CD4-positive, CD25-positive, alpha-beta regulatory T cell (primary cell): ENCODE measurements at regions not wholly inside any gene's neighbourhood (a gene's known extent, or its start where the extent isn't known, plus 50 kb on each side); places are given as distances from the start of the nearest gene placed in this dataset.

ENCODE experiments used
- ATAC-seq, 2 donors: fragments of 150-1000 bp; cut with Tn5 transposase; one replicate each; pipeline ENCODE4 v1.10.0; 2021; ENCODE audit warnings: low read depth in 2 of 2, moderate number of reproducible peaks in 2 of 2, moderate library complexity in 1 of 2
- DNase-seq, 3 donors: peaks; one replicate each; pipeline versions ENCODE4 v3.0.0 to v3.0.0-alpha.2; 2012 to 2022; ENCODE audit warnings: mixed read lengths in 1 of 3
- H3K27ac ChIP-seq: one replicate; pipeline ENCODE4 v1.7.0; 2013; ENCODE audit warnings: mild to moderate bottlenecking, low read length; ENCODE audit not compliant: insufficient read depth, poor library complexity, severe bottlenecking
- H3K27me3 ChIP-seq: one replicate; pipeline ENCODE4 v1.7.0; 2013; ENCODE audit warnings: low read length; ENCODE audit not compliant: control insufficient read depth, insufficient read depth
- H3K36me3 ChIP-seq: one replicate; pipeline ENCODE4 v1.7.0; 2013; ENCODE audit warnings: mild to moderate bottlenecking, low read length, moderate library complexity; ENCODE audit not compliant: control insufficient read depth, insufficient read depth
- H3K4me1 ChIP-seq: 2 replicates; pipeline ENCODE4 v1.7.0; 2013; ENCODE audit warnings: mild to moderate bottlenecking, low read length; ENCODE audit not compliant: insufficient read depth, control insufficient read depth, poor library complexity, severe bottlenecking
- H3K4me3 ChIP-seq: one replicate; pipeline ENCODE4 v1.7.0; 2013; ENCODE audit warnings: low read depth, mild to moderate bottlenecking, low read length, moderate library complexity
- H3K9me3 ChIP-seq, 2 experiments: 1 replicate in 1 of 2; 2 replicates in 1 of 2; pipeline ENCODE4 v1.7.0; 2013; ENCODE audit warnings: low read length in 2 of 2, mild to moderate bottlenecking in 1 of 2, moderate library complexity in 1 of 2; ENCODE audit not compliant: control insufficient read depth in 2 of 2
- H3K27ac Mint-ChIP-seq, 3 donors: one replicate each; pipeline ENCODE4 v1.8.0; 2020 to 2022; ENCODE audit warnings: mild to moderate bottlenecking in 3 of 3, mixed read lengths in 3 of 3, moderate library complexity in 2 of 3
- H3K27me3 Mint-ChIP-seq: one replicate; pipeline ENCODE4 v1.8.0; 2022; ENCODE audit warnings: mild to moderate bottlenecking, mixed read lengths
- H3K36me3 Mint-ChIP-seq: one replicate; pipeline ENCODE4 v1.8.0; 2020; ENCODE audit warnings: mixed read lengths
- H3K4me1 Mint-ChIP-seq, 4 donors: one replicate each; pipeline ENCODE4 v1.8.0; 2020 to 2022; ENCODE audit warnings: mixed read lengths in 4 of 4, mild to moderate bottlenecking in 1 of 4
- H3K4me3 Mint-ChIP-seq, 4 donors: one replicate each; pipeline ENCODE4 v1.8.0; 2020 to 2022; ENCODE audit warnings: mild to moderate bottlenecking in 4 of 4, mixed read lengths in 4 of 4, moderate library complexity in 3 of 4
- H3K9me3 Mint-ChIP-seq, 7 donors: one replicate each; pipeline ENCODE4 v1.8.0; 2020 to 2022; ENCODE audit warnings: mixed read lengths in 7 of 7, mild to moderate bottlenecking in 3 of 7, moderate library complexity in 2 of 7

- H3K4me3 ChIP-seq = peak overlapping the region; percentile 85
- H3K4me1 Mint-ChIP-seq = peaks cover 42 to 77% (median 61%) of the 10 kb centered on the region in 4 donors
- peaks cover 18% of the 10 kb centered on the region for H3K36me3 Mint-ChIP-seq
Observed at GRCh38 chr7:131103997-131104396, 223.7 kb upstream of the MKLN1 start.

GRCh38 chr7:131104596-131105293, 222.9 kb upstream of the MKLN1 start:
- peaks cover 42 to 77% (median 63%) of the 10 kb centered on the region in 4 donors for H3K4me1 Mint-ChIP-seq
- H3K27ac Mint-ChIP-seq = peak overlapping the region; percentile 85 to 96 (median 90)
- ATAC-seq = no peak

More at GRCh38 chr7:131103997-131104396, 223.7 kb upstream of the MKLN1 start:
- no peak for ATAC-seq
- H3K36me3 ChIP-seq = peaks cover 32% of the 10 kb centered on the region
- no peaks in the 10 kb centered on the region for H3K27me3 ChIP-seq
- H3K27ac ChIP-seq = peak overlapping the region; percentile 89
- peaks cover 72% of the 10 kb centered on the region for H3K4me1 ChIP-seq
- Mint-ChIP-seq H3K27ac (peak overlapping the region; percentile 21 to 96 (median 90)), H3K4me3 (peak overlapping the region; percentile 85 to 92 (median 91)), H3K27me3 (peaks cover 24% of the 10 kb centered on the region), H3K9me3 (peaks cover 0 to 3% (median 0%) of the 10 kb centered on the region in 7 donors)
- DNase-seq = peak in 1 of 3 donors; percentile 12
- H3K9me3 ChIP-seq = no peaks in the 10 kb centered on the region

GRCh38 chr7:131105294-131105798, 222.3 kb upstream of the MKLN1 start:
- Histone ChIP-seq H3K36me3 (peaks cover 24% of the 10 kb centered on the region), H3K4me3 (peak overlapping the region; percentile 85), H3K27ac (peak overlapping the region; percentile 89), H3K4me1 (peaks cover 73% of the 10 kb centered on the region), H3K27me3 (no peaks in the 10 kb centered on the region), H3K9me3 (no peaks in the 10 kb centered on the region)
- peaks cover 0 to 3% (median 0%) of the 10 kb centered on the region in 7 donors for H3K9me3 Mint-ChIP-seq
- peaks cover 42 to 72% (median 60%) of the 10 kb centered on the region in 4 donors for H3K4me1 Mint-ChIP-seq
- DNase-seq = no peak
- peak overlapping the region; percentile 85 to 92 (median 91) for H3K4me3 Mint-ChIP-seq
- H3K36me3 Mint-ChIP-seq = peaks cover 16% of the 10 kb centered on the region
- peaks cover 24% of the 10 kb centered on the region for H3K27me3 Mint-ChIP-seq
- ATAC-seq = no peak
- H3K27ac Mint-ChIP-seq = peak overlapping the region; percentile 85 to 96 (median 90)

More at GRCh38 chr7:131104596-131105293, 222.9 kb upstream of the MKLN1 start:
- Histone ChIP-seq H3K4me3 (peak overlapping the region; percentile 85), H3K27me3 (no peaks in the 10 kb centered on the region), H3K36me3 (peaks cover 28% of the 10 kb centered on the region), H3K4me1 (peaks cover 73% of the 10 kb centered on the region), H3K27ac (peak overlapping the region; percentile 89), H3K9me3 (no peaks in the 10 kb centered on the region)
- H3K9me3 Mint-ChIP-seq = peaks cover 0 to 3% (median 0%) of the 10 kb centered on the region in 7 donors
- H3K36me3 Mint-ChIP-seq = peaks cover 16% of the 10 kb centered on the region
- peak in 1 of 3 donors; percentile 27 for DNase-seq
- H3K4me3 Mint-ChIP-seq = peak overlapping the region; percentile 85 to 92 (median 91)
- H3K27me3 Mint-ChIP-seq = peaks cover 24% of the 10 kb centered on the region

GRCh38 chr7:131105799-131106680, 221.6 kb upstream of the MKLN1 start:
- H3K4me1 Mint-ChIP-seq = peaks cover 40 to 72% (median 61%) of the 10 kb centered on the region in 4 donors
- H3K4me3 ChIP-seq = peak overlapping the region; percentile 94
- H3K4me3 Mint-ChIP-seq = peak overlapping the region; percentile 93 to 100 (median 100)
- peaks cover 16% of the 10 kb centered on the region for H3K36me3 Mint-ChIP-seq
- peak overlapping the region; percentile 97 to 99 (median 99) for H3K27ac Mint-ChIP-seq
- DNase-seq (peak; percentile 81 to 92 (median 87)), ATAC-seq (peak; percentile 54 to 62)
- peaks cover 24% of the 10 kb centered on the region for H3K27me3 Mint-ChIP-seq
- no peaks in the 10 kb centered on the region for H3K9me3 ChIP-seq
- peaks cover 0 to 3% (median 0%) of the 10 kb centered on the region in 7 donors for H3K9me3 Mint-ChIP-seq
- peaks cover 24% of the 10 kb centered on the region for H3K36me3 ChIP-seq
- H3K27me3 ChIP-seq = no peaks in the 10 kb centered on the region
- peak overlapping the region; percentile 98 for H3K27ac ChIP-seq
- H3K4me1 ChIP-seq = peaks cover 73% of the 10 kb centered on the region

- Histone ChIP-seq H3K4me3 (peak overlapping the region; percentile 94), H3K27me3 (no peaks in the 10 kb centered on the region), H3K27ac (peak overlapping the region; percentile 98), H3K36me3 (peaks cover 22% of the 10 kb centered on the region), H3K9me3 (no peaks in the 10 kb centered on the region), H3K4me1 (peaks cover 75% of the 10 kb centered on the region)
- Mint-ChIP-seq H3K9me3 (peaks cover 0 to 3% (median 0%) of the 10 kb centered on the region in 7 donors), H3K36me3 (peaks cover 16% of the 10 kb centered on the region), H3K27ac (peak overlapping the region; percentile 97 to 99 (median 99)), H3K4me3 (peak overlapping the region; percentile 93 to 100 (median 100)), H3K27me3 (peaks cover 24% of the 10 kb centered on the region), H3K4me1 (peaks cover 44 to 70% (median 61%) of the 10 kb centered on the region in 4 donors)
- peak; percentile 61 to 72 (median 61) for DNase-seq
- ATAC-seq = peak; percentile 1
Observed at GRCh38 chr7:131106681-131107336, 220.9 kb upstream of the MKLN1 start.

GRCh38 chr7:131107337-131108211, 220.1 kb upstream of the MKLN1 start:
- H3K36me3 Mint-ChIP-seq = peaks cover 9% of the 10 kb centered on the region
- ATAC-seq = peak; percentile 57 to 59

More at GRCh38 chr7:131107337-131108211, 220.1 kb upstream of the MKLN1 start:
- Mint-ChIP-seq H3K4me1 (peaks cover 38 to 69% (median 57%) of the 10 kb centered on the region in 4 donors), H3K4me3 (peak overlapping the region; percentile 93 to 100 (median 98)), H3K27me3 (peaks cover 24% of the 10 kb centered on the region), H3K9me3 (peaks cover 0 to 3% (median 0%) of the 10 kb centered on the region in 7 donors), H3K27ac (peak overlapping the region; percentile 97 to 99 (median 99))
- Histone ChIP-seq H3K36me3 (peaks cover 15% of the 10 kb centered on the region), H3K27ac (peak overlapping the region; percentile 98), H3K4me1 (peaks cover 68% of the 10 kb centered on the region), H3K4me3 (peak overlapping the region; percentile 94), H3K9me3 (no peaks in the 10 kb centered on the region), H3K27me3 (no peaks in the 10 kb centered on the region)
- peak; percentile 74 to 94 (median 89) for DNase-seq
